ENCODE measurements at regions not wholly inside any gene's neighbourhood (a gene's known extent, or its start where the extent isn't known, plus 50 kb on each side); places are given as distances from the start of the nearest gene placed in this dataset.
"Not testable (repeated sequence)": the region's sequence is repeated elsewhere in the genome, so short reads cannot be mapped to it uniquely, and the experiment has no call there.

DNA sequence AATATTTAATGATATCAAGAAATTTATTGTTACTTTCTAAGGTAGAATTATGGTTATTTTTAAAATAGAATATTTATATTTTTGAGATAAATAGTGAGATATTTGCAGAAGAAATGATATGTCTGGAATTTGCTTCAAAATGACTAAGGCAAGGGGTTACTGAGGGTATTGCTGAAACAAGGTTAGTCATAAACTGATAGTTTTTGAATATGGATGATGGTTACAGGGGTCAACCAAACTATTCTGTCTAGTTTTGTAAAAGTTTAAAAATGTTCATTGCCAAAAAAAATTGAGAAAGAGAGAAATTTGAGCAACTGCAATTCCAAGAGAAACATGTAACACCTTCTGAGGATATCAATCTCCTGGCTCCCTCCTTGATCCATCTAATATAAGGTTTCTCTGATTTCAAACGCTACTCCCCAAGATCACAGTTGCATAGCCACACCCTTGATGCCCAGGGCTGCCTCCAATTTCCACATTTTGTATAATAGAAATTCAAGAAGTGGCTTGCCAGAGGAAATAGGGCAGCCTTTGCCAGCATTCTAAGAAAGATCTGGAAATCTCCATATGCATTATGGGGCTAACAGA is 159.4 kb upstream of the NAMPT start:
- DNase-seq (ENCODE audit: low spot score): no peak
- ChIA-PET POLR2A (ENCODE audit: low non-redundant PET) (interaction anchor here (0.7 kb wide), 1 partner anchor 590 kb away, joined by 5 read pairs; no protein-coding TSS in a partner anchor), CTCF (no interaction called here)
- Histone ChIP-seq H3K36me3 (ENCODE audit: insufficient read depth, low read length, poor library complexity, severe bottlenecking) (no peaks in the 10 kb centered on the region), H3K27ac (ENCODE audit: low read depth, low read length, poor library complexity, severe bottlenecking) (no peak overlapping the region), H3K27me3 (replicated peaks; ENCODE audit: insufficient read depth, low read depth, low read length, poor library complexity) (peaks cover 3% of the 10 kb centered on the region), H3K4me3 (ENCODE audit: low read depth, low read length, poor library complexity, severe bottlenecking) (no peak overlapping the region), H3K9me3 (ENCODE audit: low read depth, low read length, poor library complexity, severe bottlenecking) (no peaks in the 10 kb centered on the region), H3K4me1 (ENCODE audit: insufficient read depth, low read length, poor library complexity, severe bottlenecking) (no peaks in the 10 kb centered on the region)
- intact Hi-C loops (cut with micrococcal nuclease; ENCODE audit: unreplicated experiment): no loop called here
- BruUV-seq (replicated peaks): no TSS peak
- TF ChIP-seq, protein P1, sequence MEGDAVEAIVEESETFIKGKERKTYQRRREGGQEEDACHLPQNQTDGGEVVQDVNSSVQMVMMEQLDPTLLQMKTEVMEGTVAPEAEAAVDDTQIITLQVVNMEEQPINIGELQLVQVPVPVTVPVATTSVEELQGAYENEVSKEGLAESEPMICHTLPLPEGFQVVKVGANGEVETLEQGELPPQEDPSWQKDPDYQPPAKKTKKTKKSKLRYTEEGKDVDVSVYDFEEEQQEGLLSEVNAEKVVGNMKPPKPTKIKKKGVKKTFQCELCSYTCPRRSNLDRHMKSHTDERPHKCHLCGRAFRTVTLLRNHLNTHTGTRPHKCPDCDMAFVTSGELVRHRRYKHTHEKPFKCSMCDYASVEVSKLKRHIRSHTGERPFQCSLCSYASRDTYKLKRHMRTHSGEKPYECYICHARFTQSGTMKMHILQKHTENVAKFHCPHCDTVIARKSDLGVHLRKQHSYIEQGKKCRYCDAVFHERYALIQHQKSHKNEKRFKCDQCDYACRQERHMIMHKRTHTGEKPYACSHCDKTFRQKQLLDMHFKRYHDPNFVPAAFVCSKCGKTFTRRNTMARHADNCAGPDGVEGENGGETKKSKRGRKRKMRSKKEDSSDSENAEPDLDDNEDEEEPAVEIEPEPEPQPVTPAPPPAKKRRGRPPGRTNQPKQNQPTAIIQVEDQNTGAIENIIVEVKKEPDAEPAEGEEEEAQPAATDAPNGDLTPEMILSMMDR (conservative IDR thresholded peaks at IDR 0.05; ENCODE audit: low read depth, low read length): no peak
- TF ChIP-seq EZH2 (IDR thresholded peaks at IDR 0.05; ENCODE audit: borderline replicate concordance, low read depth, low read length, poor library complexity, severe bottlenecking): no peak

DNA sequence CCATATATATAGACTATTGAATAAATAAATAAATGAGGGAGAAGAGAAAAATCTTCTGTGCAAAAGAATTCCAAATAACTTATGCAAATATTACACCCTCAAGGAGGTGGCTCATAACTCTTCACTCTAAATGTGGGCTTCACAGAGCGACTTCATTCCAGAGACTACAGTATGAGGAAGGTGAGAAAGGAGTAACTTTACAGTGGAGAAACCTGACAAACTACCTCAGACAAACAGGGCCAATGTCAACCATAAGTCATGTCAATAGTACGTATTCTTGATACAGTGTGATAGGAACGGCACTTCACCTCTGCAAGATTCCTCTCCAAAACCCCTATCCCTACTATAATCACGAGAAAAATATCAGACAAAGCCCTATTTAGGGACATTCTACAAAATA is 158.4 kb upstream of the NAMPT start:
- Histone ChIP-seq H3K27ac (ENCODE audit: low read depth, low read length, poor library complexity, severe bottlenecking) (no peak overlapping the region), H3K27me3 (replicated peaks; ENCODE audit: insufficient read depth, low read depth, low read length, poor library complexity) (peaks cover 3% of the 10 kb centered on the region), H3K36me3 (ENCODE audit: insufficient read depth, low read length, poor library complexity, severe bottlenecking) (no peaks in the 10 kb centered on the region), H3K4me3 (ENCODE audit: low read depth, low read length, poor library complexity, severe bottlenecking) (no peak overlapping the region), H3K4me1 (ENCODE audit: insufficient read depth, low read length, poor library complexity, severe bottlenecking) (no peaks in the 10 kb centered on the region), H3K9me3 (ENCODE audit: low read depth, low read length, poor library complexity, severe bottlenecking) (no peaks in the 10 kb centered on the region)
- intact Hi-C loops (cut with micrococcal nuclease; ENCODE audit: unreplicated experiment): no loop called here
- POLR2A ChIA-PET (ENCODE audit: low non-redundant PET): no interaction called here
- CTCF ChIA-PET: no interaction called here
- no peak for DNase-seq (ENCODE audit: low spot score)
- no peak for TF ChIP-seq EZH2 (IDR thresholded peaks at IDR 0.05; ENCODE audit: borderline replicate concordance, low read depth, low read length, poor library complexity, severe bottlenecking)
- TF ChIP-seq, protein P1 (conservative IDR thresholded peaks at IDR 0.05; ENCODE audit: low read depth, low read length): no peak
- no TSS peak for BruUV-seq (replicated peaks)

DNA sequence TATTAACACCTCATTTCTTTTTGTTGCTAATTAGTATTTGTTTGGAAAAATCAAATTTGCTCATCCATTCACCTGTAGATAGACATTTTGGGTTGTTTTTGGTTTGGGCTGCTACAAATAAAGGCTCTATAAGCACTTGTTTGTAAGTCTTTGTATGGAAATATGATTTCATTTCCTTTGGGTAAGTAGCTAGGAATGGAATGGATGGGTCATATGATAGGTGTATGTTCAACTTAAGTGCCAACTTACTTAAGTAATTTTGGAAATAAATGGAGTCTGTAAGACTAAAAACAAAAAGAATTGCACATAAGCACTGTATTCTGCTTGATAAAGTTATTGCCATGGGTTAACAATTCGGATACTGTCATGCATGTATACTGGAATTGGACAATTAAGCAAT is 157.7 kb upstream of the NAMPT start:
- Histone ChIP-seq H3K36me3 (ENCODE audit: insufficient read depth, low read length, poor library complexity, severe bottlenecking) (no peaks in the 10 kb centered on the region), H3K9me3 (ENCODE audit: low read depth, low read length, poor library complexity, severe bottlenecking) (no peaks in the 10 kb centered on the region), H3K27me3 (replicated peaks; ENCODE audit: insufficient read depth, low read depth, low read length, poor library complexity) (peaks cover 3% of the 10 kb centered on the region), H3K4me1 (ENCODE audit: insufficient read depth, low read length, poor library complexity, severe bottlenecking) (no peaks in the 10 kb centered on the region), H3K4me3 (ENCODE audit: low read depth, low read length, poor library complexity, severe bottlenecking) (no peak overlapping the region), H3K27ac (ENCODE audit: low read depth, low read length, poor library complexity, severe bottlenecking) (no peak overlapping the region)
- no peak for TF ChIP-seq EZH2 (IDR thresholded peaks at IDR 0.05; ENCODE audit: borderline replicate concordance, low read depth, low read length, poor library complexity, severe bottlenecking)
- ChIA-PET CTCF (no interaction called here), POLR2A (ENCODE audit: low non-redundant PET) (no interaction called here)
- no TSS peak for BruUV-seq (replicated peaks)
- no peak for DNase-seq (ENCODE audit: low spot score)
- intact Hi-C loops (cut with micrococcal nuclease; ENCODE audit: unreplicated experiment): no loop called here

DNA sequence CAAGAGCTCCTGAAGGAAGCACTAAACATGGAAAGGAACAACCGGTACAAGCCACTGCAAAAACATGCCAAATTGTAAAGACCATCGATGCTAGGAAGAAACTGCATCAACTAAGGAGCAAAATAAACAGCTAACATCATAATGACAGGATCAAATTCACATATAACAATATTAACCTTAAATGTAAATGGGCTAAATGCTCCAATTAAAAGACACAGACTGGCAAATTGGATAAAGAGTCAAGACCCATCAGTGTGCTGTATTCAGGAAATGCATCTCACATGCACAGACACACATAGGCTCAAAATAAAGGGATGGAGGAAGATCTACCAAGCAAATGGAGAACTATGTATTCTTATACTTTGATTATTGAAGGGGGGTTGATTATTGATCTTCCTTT is 156.6 kb upstream of the NAMPT start:
- H3K9me3 ChIP-seq (ENCODE audit: low read depth, low read length, poor library complexity, severe bottlenecking); BruUV-seq (replicated peaks); H3K4me3 ChIP-seq (ENCODE audit: low read depth, low read length, poor library complexity, severe bottlenecking); H3K36me3 ChIP-seq (ENCODE audit: insufficient read depth, low read length, poor library complexity, severe bottlenecking); POLR2A ChIA-PET (ENCODE audit: low non-redundant PET); DNase-seq (ENCODE audit: low spot score); intact Hi-C loops (cut with micrococcal nuclease; ENCODE audit: unreplicated experiment); H3K4me1 ChIP-seq (ENCODE audit: insufficient read depth, low read length, poor library complexity, severe bottlenecking); H3K27ac ChIP-seq (ENCODE audit: low read depth, low read length, poor library complexity, severe bottlenecking); CTCF ChIA-PET; H3K27me3 ChIP-seq (replicated peaks; ENCODE audit: insufficient read depth, low read depth, low read length, poor library complexity): not testable (repeated sequence)

DNA sequence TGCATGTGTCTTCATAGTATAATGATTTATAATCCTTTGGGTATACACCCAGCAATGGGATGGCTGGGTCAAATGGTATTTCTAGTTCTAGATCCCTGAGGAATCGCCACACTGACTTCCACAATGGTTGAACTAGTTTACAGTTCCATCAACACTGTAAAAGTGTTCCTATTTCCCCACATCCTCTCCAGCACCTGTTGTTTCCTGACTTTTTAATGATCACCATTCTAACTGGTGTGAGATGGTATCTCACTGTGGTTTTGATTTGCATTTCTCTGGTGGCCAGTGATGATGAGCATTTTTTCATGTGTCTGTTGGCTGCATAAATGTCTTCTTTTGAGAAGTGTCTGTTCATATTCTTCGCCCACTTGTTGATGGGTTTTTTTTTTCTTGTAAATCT is 152.2 kb upstream of the NAMPT start:
- H3K27ac ChIP-seq (ENCODE audit: low read depth, low read length, poor library complexity, severe bottlenecking); H3K4me1 ChIP-seq (ENCODE audit: insufficient read depth, low read length, poor library complexity, severe bottlenecking); H3K9me3 ChIP-seq (ENCODE audit: low read depth, low read length, poor library complexity, severe bottlenecking); H3K4me3 ChIP-seq (ENCODE audit: low read depth, low read length, poor library complexity, severe bottlenecking); DNase-seq (ENCODE audit: low spot score); POLR2A ChIA-PET (ENCODE audit: low non-redundant PET); H3K36me3 ChIP-seq (ENCODE audit: insufficient read depth, low read length, poor library complexity, severe bottlenecking); BruUV-seq (replicated peaks); intact Hi-C loops (cut with micrococcal nuclease; ENCODE audit: unreplicated experiment); H3K27me3 ChIP-seq (replicated peaks; ENCODE audit: insufficient read depth, low read depth, low read length, poor library complexity); CTCF ChIA-PET: not testable (repeated sequence)

Measured in A673 (cell line).